Endothelial cell of umbilical vein (primary cell): ENCODE measurements at regions not wholly inside any gene's neighbourhood (a gene's known extent, or its start where the extent isn't known, plus 50 kb on each side); places are given as distances from the start of the nearest gene placed in this dataset.

ENCODE experiments used
- BruUV-seq: library from RNA; stranded (reverse); fragments of 400-500 nt; replicated peaks from 2 replicates; lab custom pipeline; 2021; lab: Mats Ljungman, UMichigan
- CTCF ChIA-PET: fragments of 300-600, 350-600 bp; sonication (Branson Sonifier 250); formaldehyde crosslinking; loops from one replicate; lab custom pipeline; 2021; ENCODE audit warnings: antibody characterized with exemption, inconsistent platforms; lab: Charles Lee
- POLR2A ChIA-PET: fragments of 300-600, 350-600 bp; sonication (Branson Sonifier 250); formaldehyde crosslinking; loops from one replicate; lab custom pipeline; 2021; ENCODE audit warnings: antibody characterized with exemption, inconsistent platforms; lab: Charles Lee
- DNase-seq: peaks from one replicate; pipeline ENCODE4 v3.0.0-alpha.2; 2011; ENCODE audit warnings: low read depth, low spot score
- FAIRE-seq: peaks from 2 replicates; lab custom pipeline; 2011; peaks lifted over from hg19 to GRCh38; lab: Jason Lieb, UNC
- H2AFZ ChIP-seq: 2 replicates; pipeline ENCODE4 v1.6.0; 2012; ENCODE audit warnings: low read depth, low read length, control low read depth, inconsistent platforms
- H3K27ac ChIP-seq: 2 replicates; pipeline ENCODE4 v1.5.1; 2011; ENCODE audit warnings: low read depth, mild to moderate bottlenecking, control low read depth, low read length, moderate library complexity; ENCODE audit not compliant: insufficient read depth
- H3K27me3 ChIP-seq, 2 experiments: 2 replicates each; pipeline versions ENCODE4 v1.6.0 to v1.6.1; 2011; ENCODE audit warnings: low read length in 2 of 2, mixed read lengths in 1 of 2; ENCODE audit not compliant: control insufficient read depth in 2 of 2, insufficient read depth in 2 of 2
- H3K36me3 ChIP-seq, 2 experiments: 2 replicates in 1 of 2; 3 replicates in 1 of 2; pipeline ENCODE4 v1.5.1; 2011; ENCODE audit warnings: low read length in 2 of 2, mild to moderate bottlenecking in 1 of 2, moderate library complexity in 1 of 2; ENCODE audit not compliant: control insufficient read depth in 2 of 2, insufficient read depth in 2 of 2; ENCODE audit errors: extremely low read depth in 1 of 2
- H3K4me1 ChIP-seq: 3 replicates; pipeline ENCODE4 v1.5.1; 2011; ENCODE audit warnings: mild to moderate bottlenecking, low read length; ENCODE audit not compliant: control insufficient read depth, insufficient read depth; ENCODE audit errors: extremely low read depth
- H3K4me2 ChIP-seq: 2 replicates; pipeline ENCODE4 v1.6.1; 2011; ENCODE audit warnings: low read length, control low read depth, mixed read lengths; ENCODE audit not compliant: insufficient read depth
- H3K4me3 ChIP-seq, 3 experiments: fragments of 200-600 bp in 1 of 3; sonication (generic), shearing (Covaris generic) in 1 of 3; replicated peaks in 1 of 3; 2 replicates each; pipeline ENCODE4 v1.5.1; 2011 to 2016; ENCODE audit warnings: control low read depth in 3 of 3, low read length in 3 of 3, mild to moderate bottlenecking in 2 of 3, inconsistent platforms in 1 of 3, low read depth in 1 of 3, moderate library complexity in 1 of 3; ENCODE audit not compliant: insufficient read depth in 1 of 3
- H3K79me2 ChIP-seq: 2 replicates; pipeline ENCODE4 v1.6.0; 2012; ENCODE audit warnings: low read length, inconsistent platforms; ENCODE audit not compliant: control insufficient read depth, insufficient read depth
- H3K9ac ChIP-seq: replicated peaks from 2 replicates; pipeline ENCODE3; 2011; ENCODE audit warnings: low read length, control low read depth; ENCODE audit not compliant: insufficient read depth; ENCODE audit errors: extremely low read depth
- H3K9me1 ChIP-seq: replicated peaks from 3 replicates; pipeline ENCODE4 v1.6.0; 2011; ENCODE audit warnings: mild to moderate bottlenecking, low read length; ENCODE audit not compliant: control insufficient read depth, insufficient read depth; ENCODE audit errors: extremely low read depth
- H3K9me3 ChIP-seq: replicated peaks from 2 replicates; pipeline ENCODE4 v1.5.1; 2012; ENCODE audit warnings: low read length, inconsistent platforms; ENCODE audit not compliant: control insufficient read depth, insufficient read depth
- H4K20me1 ChIP-seq: replicated peaks from 2 replicates; pipeline ENCODE3; 2011; ENCODE audit warnings: mild to moderate bottlenecking, low read length; ENCODE audit not compliant: control insufficient read depth, insufficient read depth; ENCODE audit errors: extremely low read depth
- EZH2 ChIP-seq: IDR thresholded peaks from 2 replicates; pipeline ENCODE4 v1.6.1; 2012; ENCODE audit warnings: borderline replicate concordance, low read depth, mild to moderate bottlenecking, moderate library complexity, low read length, inconsistent platforms; ENCODE audit not compliant: severe bottlenecking
- GATA2 ChIP-seq: IDR thresholded peaks from 2 replicates; pipeline ENCODE4 v1.7.0; 2011; ENCODE audit warnings: low read depth, mild to moderate bottlenecking, moderate library complexity, mixed read lengths, low read length; ENCODE audit not compliant: insufficient read length, insufficient read depth
- JUN ChIP-seq: IDR thresholded peaks from 2 replicates; pipeline ENCODE4 v1.6.1; 2011; ENCODE audit warnings: borderline replicate concordance, low read depth; ENCODE audit not compliant: insufficient read length, insufficient read depth
- MAX ChIP-seq: IDR thresholded peaks from 2 replicates; pipeline ENCODE4 v1.6.1; 2011; ENCODE audit not compliant: insufficient read depth, insufficient read length
- MYC ChIP-seq: IDR thresholded peaks from one replicate; pipeline ENCODE4 v1.6.1; 2011; ENCODE audit warnings: mild to moderate bottlenecking, low read depth, low read length
- POLR2A ChIP-seq: IDR thresholded peaks from 2 replicates; pipeline ENCODE4 v1.6.1; 2012; ENCODE audit warnings: low read depth, mild to moderate bottlenecking, control low read depth, low read length
- dilution Hi-C: fragments of 300-500 bp; cut with MboI; formaldehyde crosslinking; loops from one replicate; pipeline ENCODE4 v1.15.0; 2019; ENCODE audit warnings: low sequenced_read_pairs; ENCODE audit not compliant: extremely low pct_ligation_motif_present
- intact Hi-C: fragments of 100-400 bp; cut with micrococcal nuclease; formaldehyde crosslinking; loops from one replicate; pipeline ENCODE4 v1.10.0; 2022
- TF ChIP-seq, protein P1 (sequence below), 2 donors: IDR thresholded peaks; 1 replicate in 1 of 2; 2 replicates in 1 of 2; pipeline ENCODE4 v1.5.1; 2011; ENCODE audit warnings: low read length in 2 of 2, mild to moderate bottlenecking in 2 of 2, moderate library complexity in 2 of 2, control low read depth in 1 of 2, inconsistent platforms in 1 of 2, low read depth in 1 of 2; ENCODE audit not compliant: insufficient read depth in 1 of 2; ENCODE audit errors: extremely low read depth in 1 of 2

DNA sequence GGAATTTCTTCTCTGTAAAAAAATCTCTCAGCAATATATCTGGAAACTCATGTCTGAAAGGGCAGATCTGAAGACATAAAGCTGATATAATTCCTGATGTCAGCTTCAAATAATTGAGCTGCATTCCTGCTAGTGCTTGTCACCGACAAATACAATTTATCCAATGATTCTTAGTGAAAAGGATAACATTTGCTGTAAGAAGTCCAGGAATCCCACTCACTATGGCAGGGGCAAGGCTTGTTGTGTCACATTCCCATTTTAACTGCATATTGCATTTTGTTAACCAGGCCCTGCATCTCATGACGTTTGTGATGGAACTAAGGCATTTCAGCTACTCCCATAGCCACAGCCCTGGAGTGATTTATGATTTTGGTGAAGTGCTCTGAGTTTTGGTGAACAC is 160.1 kb upstream of the DAB2 start:
- no peak overlapping the region for H3K4me3 ChIP-seq
- no TSS peak for BruUV-seq
- H3K9ac ChIP-seq: no peak overlapping the region
- dilution Hi-C loops (no loop called here), intact Hi-C loops (loop anchor here (5.0 kb wide), 1 partner anchor 127 kb away; no protein-coding TSS in a partner anchor)
- H3K4me2 ChIP-seq: no peak overlapping the region
- no peaks in the 10 kb centered on the region for H3K27me3 ChIP-seq
- H3K9me1 ChIP-seq: no peaks in the 10 kb centered on the region
- no peaks in the 10 kb centered on the region for H4K20me1 ChIP-seq
- TF ChIP-seq EZH2: no peak
- H3K79me2 ChIP-seq: no peaks in the 10 kb centered on the region
- POLR2A ChIA-PET: no interaction called here
- H3K9me3 ChIP-seq: no peaks in the 10 kb centered on the region
- FAIRE-seq (no peak), DNase-seq (peak; percentile 6)
- H3K27ac ChIP-seq: no peak overlapping the region
- CTCF ChIA-PET: interaction anchor here (1.6 kb wide), 1 partner anchor 10 kb away, joined by 4 read pairs; no protein-coding TSS in a partner anchor
- H3K4me1 ChIP-seq: no peaks in the 10 kb centered on the region
- H3K36me3 ChIP-seq: no peaks in the 10 kb centered on the region
- peak overlapping the region; percentile 30 for H2AFZ ChIP-seq

DNA sequence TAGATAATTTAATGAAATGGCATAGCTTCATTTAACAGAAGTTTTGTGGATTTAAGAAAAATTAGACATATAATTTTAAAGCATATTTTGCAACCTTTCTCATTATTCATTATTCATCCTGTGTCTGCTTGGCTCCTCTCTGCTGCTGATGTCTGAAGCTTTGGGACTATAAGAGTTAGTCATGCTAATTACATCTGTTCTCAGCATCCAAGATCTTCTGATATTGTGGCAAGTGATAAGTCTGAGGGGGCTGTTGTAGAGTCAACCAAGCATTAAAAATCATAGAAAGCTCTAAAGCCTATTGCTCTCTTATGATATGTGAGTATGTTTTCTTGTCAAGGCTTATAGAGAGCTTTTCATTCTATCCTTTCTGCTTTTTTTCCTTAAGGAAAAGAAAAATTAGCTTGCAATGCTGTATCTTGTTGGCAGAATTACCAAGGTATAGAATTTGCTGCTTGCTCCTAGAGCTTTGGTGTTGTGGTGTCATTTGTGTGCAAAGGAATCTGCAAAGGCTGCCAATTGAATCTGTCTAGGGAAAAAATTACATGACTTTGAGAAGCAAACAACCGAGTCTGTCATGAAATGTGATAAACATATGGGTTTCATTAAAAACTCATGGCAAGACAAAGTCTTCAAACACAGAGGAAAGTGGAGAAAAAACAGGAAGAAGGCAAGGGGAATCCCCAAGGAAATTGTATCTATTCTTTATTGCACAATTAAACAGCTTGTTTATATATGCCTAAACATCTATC is 156.1 kb upstream of the DAB2 start:
- H4K20me1 ChIP-seq: no peaks in the 10 kb centered on the region
- no peaks in the 10 kb centered on the region for H3K79me2 ChIP-seq
- CTCF ChIA-PET: interaction anchor here (0.9 to 1.6 kb wide), 8 partner anchors 9 to 1174 kb away, joined by 3 to 7 read pairs (median 4); no protein-coding TSS in a partner anchor
- TF ChIP-seq JUN (no peak), MAX (no peak), GATA2 (no peak), MYC (no peak), POLR2A (no peak), EZH2 (no peak)
- TF ChIP-seq, protein P1, sequence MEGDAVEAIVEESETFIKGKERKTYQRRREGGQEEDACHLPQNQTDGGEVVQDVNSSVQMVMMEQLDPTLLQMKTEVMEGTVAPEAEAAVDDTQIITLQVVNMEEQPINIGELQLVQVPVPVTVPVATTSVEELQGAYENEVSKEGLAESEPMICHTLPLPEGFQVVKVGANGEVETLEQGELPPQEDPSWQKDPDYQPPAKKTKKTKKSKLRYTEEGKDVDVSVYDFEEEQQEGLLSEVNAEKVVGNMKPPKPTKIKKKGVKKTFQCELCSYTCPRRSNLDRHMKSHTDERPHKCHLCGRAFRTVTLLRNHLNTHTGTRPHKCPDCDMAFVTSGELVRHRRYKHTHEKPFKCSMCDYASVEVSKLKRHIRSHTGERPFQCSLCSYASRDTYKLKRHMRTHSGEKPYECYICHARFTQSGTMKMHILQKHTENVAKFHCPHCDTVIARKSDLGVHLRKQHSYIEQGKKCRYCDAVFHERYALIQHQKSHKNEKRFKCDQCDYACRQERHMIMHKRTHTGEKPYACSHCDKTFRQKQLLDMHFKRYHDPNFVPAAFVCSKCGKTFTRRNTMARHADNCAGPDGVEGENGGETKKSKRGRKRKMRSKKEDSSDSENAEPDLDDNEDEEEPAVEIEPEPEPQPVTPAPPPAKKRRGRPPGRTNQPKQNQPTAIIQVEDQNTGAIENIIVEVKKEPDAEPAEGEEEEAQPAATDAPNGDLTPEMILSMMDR (IDR thresholded peaks at IDR 0.05; ENCODE audit: extremely low read depth in 1 of 2, insufficient read depth in 1 of 2, low read depth in 1 of 2, low read length in 2 of 2): no peak
- dilution Hi-C loops (no loop called here), intact Hi-C loops (loop anchor here (5.0 kb wide), 1 partner anchor 131 kb away; no protein-coding TSS in a partner anchor)
- no peak overlapping the region for H3K9ac ChIP-seq
- H3K36me3 ChIP-seq: no peaks in the 10 kb centered on the region
- no peak overlapping the region for H2AFZ ChIP-seq
- FAIRE-seq (no peak), DNase-seq (peak; percentile 28)
- POLR2A ChIA-PET: no interaction called here
- no peak overlapping the region for H3K4me2 ChIP-seq
- peaks cover 4% of the 10 kb centered on the region for H3K4me1 ChIP-seq
- no peak overlapping the region for H3K4me3 ChIP-seq
- BruUV-seq: no TSS peak
- H3K9me1 ChIP-seq: no peaks in the 10 kb centered on the region
- no peak overlapping the region for H3K27ac ChIP-seq
- H3K27me3 ChIP-seq: no peaks in the 10 kb centered on the region
- no peaks in the 10 kb centered on the region for H3K9me3 ChIP-seq
